ENCODE measurements at regions not wholly inside any gene's neighbourhood (a gene's known extent, or its start where the extent isn't known, plus 50 kb on each side); places are given as distances from the start of the nearest gene placed in this dataset.

- TF ChIP-seq CTCF (conservative IDR thresholded peaks at IDR 0.05; ENCODE audit: low read length) (no peak), EZH2phosphoT487 (IDR thresholded peaks at IDR 0.05; ENCODE audit: borderline replicate concordance, low read depth, low read length) (no peak)
Measured at GRCh38 chr6:15763837-15764236, 101.0 kb upstream of the DTNBP1 start.

All from OCI-LY7 (cell line).